NCI-H82 treated with DMSO at 0.1 percent for 48 hours (cell line): ENCODE measurements at regions not wholly inside any gene's neighbourhood (a gene's known extent, or its start where the extent isn't known, plus 50 kb on each side); places are given as distances from the start of the nearest gene placed in this dataset.

ENCODE experiments used
- DNase-seq: peaks from one replicate; lab custom pipeline; 2025; ENCODE audit not compliant: unreplicated experiment; lab: John Stamatoyannopoulos, UW

GRCh38 chr5:28156981-28157380 lies 1118.6 kb upstream of the CDH9 start:
- no peak for DNase-seq

- DNase-seq: no peak
Observed at GRCh38 chr5:28143519-28143918, 1105.1 kb upstream of the CDH9 start.

GRCh38 chr5:28132151-28132550 lies 1093.8 kb upstream of the CDH9 start:
- DNase-seq: no peak

- DNase-seq: no peak
Observed at GRCh38 chr5:28117691-28118090, 1079.3 kb upstream of the CDH9 start.

- no peak for DNase-seq
Observed at GRCh38 chr5:28117273-28117672, 1078.9 kb upstream of the CDH9 start.

GRCh38 chr5:28110781-28111180 lies 1072.4 kb upstream of the CDH9 start:
- DNase-seq: no peak

GRCh38 chr5:28104080-28104479 lies 1065.7 kb upstream of the CDH9 start:
- DNase-seq: no peak

- no peak for DNase-seq
Observed at GRCh38 chr5:28084069-28084468, 1045.7 kb upstream of the CDH9 start.

GRCh38 chr5:28082610-28083009 lies 1044.2 kb upstream of the CDH9 start:
- DNase-seq: no peak

- no peak for DNase-seq
Observed at GRCh38 chr5:28077291-28078240, 1039.2 kb upstream of the CDH9 start.

- no peak for DNase-seq
Observed at GRCh38 chr5:28066856-28067255, 1028.5 kb upstream of the CDH9 start.

- DNase-seq: no peak
Observed at GRCh38 chr5:28065656-28066055, 1027.3 kb upstream of the CDH9 start.

- no peak for DNase-seq
Observed at GRCh38 chr5:28046596-28046995, 1008.2 kb upstream of the CDH9 start.

GRCh38 chr5:28027851-28028250 lies 989.5 kb upstream of the CDH9 start:
- DNase-seq: no peak

- DNase-seq: no peak
Observed at GRCh38 chr5:28017178-28017577, 978.8 kb upstream of the CDH9 start.

GRCh38 chr5:28014779-28015178 lies 976.4 kb upstream of the CDH9 start:
- no peak for DNase-seq

- DNase-seq: no peak
Observed at GRCh38 chr5:28012538-28012937, 974.2 kb upstream of the CDH9 start.

- DNase-seq: no peak
Observed at GRCh38 chr5:28009576-28009975, 971.2 kb upstream of the CDH9 start.

- DNase-seq: no peak
Observed at GRCh38 chr5:27996665-27997064, 958.3 kb upstream of the CDH9 start.

GRCh38 chr5:27995867-27996266 lies 957.5 kb upstream of the CDH9 start:
- DNase-seq: no peak

GRCh38 chr5:27978322-27978721 lies 939.9 kb upstream of the CDH9 start:
- no peak for DNase-seq

GRCh38 chr5:27969157-27969556 lies 930.8 kb upstream of the CDH9 start:
- DNase-seq: no peak
